Endometrium (tissue), 2 donors: ENCODE measurements at regions not wholly inside any gene's neighbourhood (a gene's known extent, or its start where the extent isn't known, plus 50 kb on each side); places are given as distances from the start of the nearest gene placed in this dataset.
"Not testable (repeated sequence)": the region's sequence is repeated elsewhere in the genome, so short reads cannot be mapped to it uniquely, and the experiment has no call there.

Experiments used
- FAIRE-seq: peaks from 2 replicates; lab custom pipeline; 2012; peaks lifted over from hg19 to GRCh38; lab: Jason Lieb, UNC
- donor health status: control.
- donor health status: control.

GRCh38 chr6:27854421-27854820 is 57.8 kb downstream of the OR2B2 start:
- no peak for FAIRE-seq

GRCh38 chr6:27851440-27851839 is 60.8 kb downstream of the OR2B2 start:
- no peak for FAIRE-seq

GRCh38 chr6:27849001-27849400 is 63.2 kb downstream of the OR2B2 start:
- FAIRE-seq: not testable (repeated sequence)

- FAIRE-seq: no peak
Measured at GRCh38 chr6:27847706-27848105, 64.5 kb downstream of the OR2B2 start.

- FAIRE-seq: no peak
Measured at GRCh38 chr6:27840572-27840971, 71.6 kb downstream of the OR2B2 start.

GRCh38 chr6:27839626-27840475 is 72.3 kb downstream of the OR2B2 start:
- FAIRE-seq: no peak

- no peak for FAIRE-seq
Measured at GRCh38 chr6:27838945-27839625, 73.1 kb downstream of the OR2B2 start.

GRCh38 chr6:27838058-27838944 is 73.9 kb downstream of the OR2B2 start:
- FAIRE-seq: peak; percentile 92

GRCh38 chr6:27837625-27838057 is 74.6 kb downstream of the OR2B2 start:
- FAIRE-seq: no peak

- FAIRE-seq: no peak
Measured at GRCh38 chr6:27836783-27837624, 75.2 kb downstream of the OR2B2 start.

GRCh38 chr6:27836141-27836782 is 75.9 kb downstream of the OR2B2 start:
- FAIRE-seq: no peak

GRCh38 chr6:27834879-27835549 is 77.2 kb downstream of the OR2B2 start:
- FAIRE-seq: no peak

GRCh38 chr6:27834384-27834783 is 77.8 kb downstream of the OR2B2 start:
- FAIRE-seq: no peak

GRCh38 chr6:27831434-27832081 is 80.6 kb downstream of the OR2B2 start:
- FAIRE-seq: peak; percentile 55

- FAIRE-seq: not testable (repeated sequence)
Measured at GRCh38 chr6:27830600-27831433, 81.4 kb downstream of the OR2B2 start.

- no peak for FAIRE-seq
Measured at GRCh38 chr6:27830212-27830599, 82.0 kb downstream of the OR2B2 start.

- no peak for FAIRE-seq
Measured at GRCh38 chr6:27829453-27830211, 82.6 kb downstream of the OR2B2 start.

- not testable (repeated sequence) for FAIRE-seq
Measured at GRCh38 chr6:27827477-27827876, 84.7 kb downstream of the OR2B2 start.
